ENCODE measurements at regions not wholly inside any gene's neighbourhood (a gene's known extent, or its start where the extent isn't known, plus 50 kb on each side); places are given as distances from the start of the nearest gene placed in this dataset.

- H3K27me3 ChIP-seq (ENCODE audit: control insufficient read depth, insufficient read depth, low read length), result no peaks in the 10 kb centered on the region
- H3K4me3 ChIP-seq (ENCODE audit: low read depth, low read length), result no peak overlapping the region
- no peaks in the 10 kb centered on the region for H3K9me3 ChIP-seq (ENCODE audit: control insufficient read depth, low read length)
- H3K4me2 ChIP-seq (ENCODE audit: low read length), result no peak overlapping the region
- no peaks in the 10 kb centered on the region for H3K4me1 ChIP-seq
- TF ChIP-seq CTCF (IDR thresholded peaks at IDR 0.05), result no peak
- H3K27ac ChIP-seq, result no peak overlapping the region
- H3K36me3 ChIP-seq (ENCODE audit: control insufficient read depth, insufficient read depth, low read length), result no peaks in the 10 kb centered on the region
- H3K79me2 ChIP-seq, result no peaks in the 10 kb centered on the region
- no peak overlapping the region for H2AFZ ChIP-seq
- no peak overlapping the region for H3K9ac ChIP-seq
These were observed 114.1 kb upstream of the BTG1 start for GRCh38 chr12:92259696-92260251.

- Histone ChIP-seq H3K9ac (no peak overlapping the region), H2AFZ (no peak overlapping the region), H3K79me2 (no peaks in the 10 kb centered on the region), H3K36me3 (ENCODE audit: control insufficient read depth, insufficient read depth, low read length) (no peaks in the 10 kb centered on the region), H3K27me3 (ENCODE audit: control insufficient read depth, insufficient read depth, low read length) (no peaks in the 10 kb centered on the region), H3K27ac (no peak overlapping the region), H3K9me3 (ENCODE audit: control insufficient read depth, low read length) (no peaks in the 10 kb centered on the region), H3K4me1 (no peaks in the 10 kb centered on the region), H3K4me2 (ENCODE audit: low read length) (no peak overlapping the region), H3K4me3 (ENCODE audit: low read depth, low read length) (no peak overlapping the region)
- TF ChIP-seq CTCF (IDR thresholded peaks at IDR 0.05), result no peak
These were observed 113.6 kb upstream of the BTG1 start for GRCh38 chr12:92259291-92259690.

- no peak for TF ChIP-seq CTCF (IDR thresholded peaks at IDR 0.05)
- H3K36me3 ChIP-seq (ENCODE audit: control insufficient read depth, insufficient read depth, low read length), result no peaks in the 10 kb centered on the region
- H3K9ac ChIP-seq, result no peak overlapping the region
- no peaks in the 10 kb centered on the region for H3K27me3 ChIP-seq (ENCODE audit: control insufficient read depth, insufficient read depth, low read length)
- H3K4me3 ChIP-seq (ENCODE audit: low read depth, low read length), result no peak overlapping the region
- H3K4me1 ChIP-seq, result no peaks in the 10 kb centered on the region
- H3K9me3 ChIP-seq (ENCODE audit: control insufficient read depth, low read length), result no peaks in the 10 kb centered on the region
- H3K4me2 ChIP-seq (ENCODE audit: low read length), result no peak overlapping the region
- H3K27ac ChIP-seq, result no peak overlapping the region
- H3K79me2 ChIP-seq, result no peaks in the 10 kb centered on the region
- no peak overlapping the region for H2AFZ ChIP-seq
These were observed 111.6 kb upstream of the BTG1 start for GRCh38 chr12:92257261-92257660.

- TF ChIP-seq CTCF (IDR thresholded peaks at IDR 0.05), result no peak
- H2AFZ ChIP-seq, result no peak overlapping the region
- H3K79me2 ChIP-seq, result no peaks in the 10 kb centered on the region
- no peak overlapping the region for H3K9ac ChIP-seq
- H3K9me3 ChIP-seq (ENCODE audit: control insufficient read depth, low read length), result no peaks in the 10 kb centered on the region
- H3K27ac ChIP-seq, result no peak overlapping the region
- H3K4me2 ChIP-seq (ENCODE audit: low read length), result no peak overlapping the region
- H3K4me3 ChIP-seq (ENCODE audit: low read depth, low read length), result no peak overlapping the region
- H3K27me3 ChIP-seq (ENCODE audit: control insufficient read depth, insufficient read depth, low read length), result no peaks in the 10 kb centered on the region
- no peaks in the 10 kb centered on the region for H3K36me3 ChIP-seq (ENCODE audit: control insufficient read depth, insufficient read depth, low read length)
- H3K4me1 ChIP-seq, result no peaks in the 10 kb centered on the region
These were observed 110.1 kb upstream of the BTG1 start for GRCh38 chr12:92255741-92256140.

- Histone ChIP-seq H3K4me3 (ENCODE audit: low read depth, low read length) (no peak overlapping the region), H3K27ac (no peak overlapping the region), H2AFZ (no peak overlapping the region), H3K4me1 (no peaks in the 10 kb centered on the region), H3K9ac (no peak overlapping the region), H3K9me3 (ENCODE audit: control insufficient read depth, low read length) (no peaks in the 10 kb centered on the region), H3K36me3 (ENCODE audit: control insufficient read depth, insufficient read depth, low read length) (no peaks in the 10 kb centered on the region), H3K79me2 (no peaks in the 10 kb centered on the region), H3K27me3 (ENCODE audit: control insufficient read depth, insufficient read depth, low read length) (no peaks in the 10 kb centered on the region), H3K4me2 (ENCODE audit: low read length) (no peak overlapping the region)
- no peak for TF ChIP-seq CTCF (IDR thresholded peaks at IDR 0.05)
These were observed 107.7 kb upstream of the BTG1 start for GRCh38 chr12:92253301-92253700.
